Kidney glomerular epithelial cell (primary cell): ENCODE measurements at regions not wholly inside any gene's neighbourhood (a gene's known extent, or its start where the extent isn't known, plus 50 kb on each side); places are given as distances from the start of the nearest gene placed in this dataset.
A peak's percentile ranks its signal among the peaks of the same experiment; 100 is the strongest.
"Not testable (repeated sequence)": the region's sequence is repeated elsewhere in the genome, so short reads cannot be mapped to it uniquely, and the experiment has no call there.

Experiments
- DNase-seq: peaks from one replicate; lab custom pipeline; 2025; lab: John Stamatoyannopoulos, UW

GRCh38 chr1:110260194-110260593 is 50.1 kb downstream of the KCNC4 start:
- no peak for DNase-seq

GRCh38 chr1:110262296-110262695 is 52.2 kb downstream of the KCNC4 start:
- DNase-seq: no peak

GRCh38 chr1:110262846-110263631 is 52.9 kb downstream of the KCNC4 start:
- DNase-seq: no peak

GRCh38 chr1:110264430-110264829 is 54.3 kb downstream of the KCNC4 start:
- no peak for DNase-seq

- no peak for DNase-seq
Observed at GRCh38 chr1:110265186-110265585, 55.1 kb downstream of the KCNC4 start.

GRCh38 chr1:110266834-110267233 is 56.7 kb downstream of the KCNC4 start:
- no peak for DNase-seq

GRCh38 chr1:110267260-110267659 is 57.1 kb downstream of the KCNC4 start:
- DNase-seq: no peak

GRCh38 chr1:110272045-110272444 is 61.9 kb downstream of the KCNC4 start:
- DNase-seq: peak; percentile 29

- not testable (repeated sequence) for DNase-seq
Observed at GRCh38 chr1:110273832-110274231, 63.7 kb downstream of the KCNC4 start.

GRCh38 chr1:110280126-110280525 is 59.1 kb upstream of the RBM15 start:
- no peak for DNase-seq

- DNase-seq: no peak
Observed at GRCh38 chr1:110280804-110281203, 58.4 kb upstream of the RBM15 start.

- DNase-seq: no peak
Observed at GRCh38 chr1:110281363-110282290, 57.5 kb upstream of the RBM15 start.

- DNase-seq: no peak
Observed at GRCh38 chr1:110282395-110282794, 56.8 kb upstream of the RBM15 start.

GRCh38 chr1:110283677-110284076 is 55.5 kb upstream of the RBM15 start:
- peak; percentile 21 for DNase-seq

- no peak for DNase-seq
Observed at GRCh38 chr1:110285316-110285715, 53.9 kb upstream of the RBM15 start.

- DNase-seq: no peak
Observed at GRCh38 chr1:110286564-110286963, 52.6 kb upstream of the RBM15 start.

- DNase-seq: no peak
Observed at GRCh38 chr1:110288111-110288510, 51.1 kb upstream of the RBM15 start.
